IMR-90 (cell line): ENCODE measurements at regions not wholly inside any gene's neighbourhood (a gene's known extent, or its start where the extent isn't known, plus 50 kb on each side); places are given as distances from the start of the nearest gene placed in this dataset.

ENCODE experiments used
- ATAC-seq: fragments of 200-7000 bp; cut with Tn5 transposase; 2 replicates; pipeline ENCODE4 v1.9.1; 2020; ENCODE audit warnings: low read depth, mild to moderate bottlenecking, moderate library complexity
- BruUV-seq: library from RNA; stranded (reverse); fragments of 400-500 nt; replicated peaks from 2 replicates; lab custom pipeline; 2021; lab: Mats Ljungman, UMichigan
- CTCF ChIA-PET: fragments of 300-600 bp; formaldehyde crosslinking; extraction: SDS; loops from one replicate; lab custom pipeline; 2021; ENCODE audit warnings: antibody characterized with exemption; lab: Yijun Ruan, JAX
- POLR2A ChIA-PET: fragments of 300-600 bp; sonication (Branson Sonifier 250); formaldehyde crosslinking; loops from one replicate; lab custom pipeline; 2022; ENCODE audit warnings: antibody characterized with exemption; ENCODE audit not compliant: unreplicated experiment; lab: Charles Lee
- DNase-seq: peaks from one replicate; pipeline ENCODE4 v3.0.0; 2013
- H2AFZ ChIP-seq: replicated peaks from 2 replicates; pipeline ENCODE3; 2013; ENCODE audit warnings: low read length, mild to moderate bottlenecking; ENCODE audit not compliant: poor library complexity
- H2AK5ac ChIP-seq: 2 replicates; pipeline ENCODE4 v1.6.1; 2013; ENCODE audit warnings: low read depth, low read length, inconsistent platforms
- H2AK9ac ChIP-seq: replicated peaks from 2 replicates; pipeline ENCODE3; 2013; ENCODE audit warnings: mild to moderate bottlenecking, low read depth, low read length, moderate library complexity; ENCODE audit not compliant: poor library complexity
- H2BK120ac ChIP-seq: 2 replicates; pipeline ENCODE4 v1.6.1; 2013; ENCODE audit warnings: low read depth, low read length, inconsistent platforms
- H2BK15ac ChIP-seq: 3 replicates; pipeline ENCODE4 v1.6.1; 2013; ENCODE audit warnings: low read depth, low read length, inconsistent platforms
- H2BK20ac ChIP-seq: 2 replicates; pipeline ENCODE4 v1.6.1; 2013; ENCODE audit warnings: low read depth, mild to moderate bottlenecking, inconsistent platforms, low read length, moderate library complexity
- H2BK5ac ChIP-seq: 2 replicates; pipeline ENCODE4 v1.6.1; 2013; ENCODE audit warnings: mild to moderate bottlenecking, low read depth, low read length, inconsistent platforms; ENCODE audit not compliant: poor library complexity, severe bottlenecking
- H3K14ac ChIP-seq: replicated peaks from 2 replicates; pipeline ENCODE4 v1.6.1; 2013; ENCODE audit warnings: low read depth, low read length, inconsistent platforms
- H3K18ac ChIP-seq: 2 replicates; pipeline ENCODE4 v1.6.1; 2013; ENCODE audit warnings: low read depth, low read length, control low read depth
- H3K23ac ChIP-seq: 2 replicates; pipeline ENCODE4 v1.6.1; 2013; ENCODE audit warnings: low read depth, low read length, inconsistent platforms
- H3K27ac ChIP-seq: 2 replicates; pipeline ENCODE4 v1.5.1; 2013; ENCODE audit warnings: mild to moderate bottlenecking, control low read depth, low read length; ENCODE audit not compliant: insufficient read depth
- H3K27me3 ChIP-seq: 2 replicates; pipeline ENCODE4 v1.6.1; 2013; ENCODE audit warnings: low read length; ENCODE audit not compliant: control insufficient read depth, insufficient read depth
- H3K36me3 ChIP-seq: 2 replicates; pipeline ENCODE4 v1.6.1; 2013; ENCODE audit warnings: low read length, mixed read lengths; ENCODE audit not compliant: control insufficient read depth, insufficient read depth
- H3K4ac ChIP-seq: 2 replicates; pipeline ENCODE4 v1.6.1; 2013; ENCODE audit warnings: low read depth, low read length, inconsistent platforms
- H3K4me1 ChIP-seq: 2 replicates; pipeline ENCODE4 v1.6.1; 2013; ENCODE audit warnings: low read length, mixed read lengths; ENCODE audit not compliant: control insufficient read depth, insufficient read depth
- H3K4me2 ChIP-seq: 2 replicates; pipeline ENCODE4 v1.6.1; 2013; ENCODE audit warnings: low read depth, mild to moderate bottlenecking, control low read depth, low read length, moderate library complexity
- H3K4me3 ChIP-seq: 2 replicates; pipeline ENCODE4 v1.5.1; 2013; ENCODE audit warnings: low read depth, mild to moderate bottlenecking, control low read depth, low read length, moderate library complexity; ENCODE audit not compliant: insufficient read depth
- H3K56ac ChIP-seq: 2 replicates; pipeline ENCODE4 v1.6.1; 2013; ENCODE audit warnings: low read length, inconsistent platforms; ENCODE audit not compliant: insufficient read depth; ENCODE audit errors: extremely low read depth
- H3K79me1 ChIP-seq, 2 experiments: 2 replicates each; pipeline ENCODE4 v1.6.1; 2013; ENCODE audit warnings: low read length in 2 of 2, inconsistent platforms in 1 of 2, low read depth in 1 of 2
- H3K9ac ChIP-seq: 2 replicates; pipeline ENCODE4 v1.6.1; 2013; ENCODE audit warnings: low read depth, low read length, control low read depth
- H3K9me1 ChIP-seq: 2 replicates; pipeline ENCODE4 v1.6.1; 2013; ENCODE audit warnings: low read length, inconsistent platforms; ENCODE audit not compliant: insufficient read depth
- H3K9me3 ChIP-seq: 2 replicates; pipeline ENCODE4 v1.6.1; 2013; ENCODE audit warnings: low read length; ENCODE audit not compliant: control insufficient read depth, insufficient read depth
- H4K20me1 ChIP-seq: 2 replicates; pipeline ENCODE4 v1.6.1; 2013; ENCODE audit warnings: low read length, inconsistent platforms; ENCODE audit not compliant: insufficient read depth
- H4K5ac ChIP-seq: 2 replicates; pipeline ENCODE4 v1.6.1; 2013; ENCODE audit warnings: mild to moderate bottlenecking, low read depth, low read length, control low read depth
- H4K8ac ChIP-seq, 2 experiments: 2 replicates each; pipeline ENCODE4 v1.6.1; 2013; ENCODE audit warnings: low read depth in 2 of 2, low read length in 2 of 2, control low read depth in 1 of 2, inconsistent platforms in 1 of 2
- H4K91ac ChIP-seq: 2 replicates; pipeline ENCODE4 v1.6.1; 2013; ENCODE audit warnings: low read depth, low read length, inconsistent platforms; ENCODE audit not compliant: insufficient read depth
- BHLHE40 ChIP-seq: fragments of 150-350 bp; IDR thresholded peaks from 2 replicates; pipeline ENCODE4 v1.6.1; 2016; ENCODE audit warnings: mild to moderate bottlenecking, low read depth, low read length
- CEBPB ChIP-seq: IDR thresholded peaks from 2 replicates; pipeline ENCODE4 v1.6.1; 2012; ENCODE audit warnings: low read depth, low read length, improper control_type of control experiment
- CTCF ChIP-seq: conservative IDR thresholded peaks from 2 replicates; pipeline ENCODE4 v1.5.1; 2012; ENCODE audit warnings: mild to moderate bottlenecking, low read depth, low read length, improper control_type of control experiment
- FOS ChIP-seq: fragments of 150-350 bp; IDR thresholded peaks from 2 replicates; pipeline ENCODE4 v1.6.1; 2016; ENCODE audit warnings: low read depth, low read length
- MAFK ChIP-seq: IDR thresholded peaks from 2 replicates; pipeline ENCODE4 v1.6.1; 2012; ENCODE audit warnings: low read depth, low read length, improper control_type of control experiment
- MAZ ChIP-seq: IDR thresholded peaks from 2 replicates; pipeline ENCODE4 v1.6.1; 2012; ENCODE audit warnings: low read depth, mild to moderate bottlenecking, low read length, improper control_type of control experiment, moderate library complexity, borderline replicate concordance
- MXI1 ChIP-seq: IDR thresholded peaks from 2 replicates; pipeline ENCODE4 v1.6.1; 2012; ENCODE audit warnings: low read depth, mild to moderate bottlenecking, low read length, moderate library complexity, borderline replicate concordance
- NFE2L2 ChIP-seq: fragments of 150-350 bp; IDR thresholded peaks from 2 replicates; pipeline ENCODE4 v1.6.1; 2016; ENCODE audit warnings: low read depth, mild to moderate bottlenecking, low read length
- POLR2A ChIP-seq: IDR thresholded peaks from 2 replicates; pipeline ENCODE4 v1.6.1; 2012; ENCODE audit warnings: mild to moderate bottlenecking, low read depth, low read length
- RCOR1 ChIP-seq: IDR thresholded peaks from 2 replicates; pipeline ENCODE4 v1.6.1; 2012; ENCODE audit warnings: mild to moderate bottlenecking, low read length, improper control_type of control experiment; ENCODE audit not compliant: insufficient replicate concordance
- RFX5 ChIP-seq: IDR thresholded peaks from 2 replicates; pipeline ENCODE4 v1.8.0; 2012; ENCODE audit warnings: low read depth, mild to moderate bottlenecking, low read length, moderate library complexity
- SMC3 ChIP-seq: fragments of 150-350 bp; IDR thresholded peaks from 2 replicates; pipeline ENCODE4 v1.6.1; 2016; ENCODE audit warnings: low read depth, mild to moderate bottlenecking, antibody characterized with exemption, low read length, moderate library complexity
- WGBS, 2 experiments: methylation state at CpG; one replicate each; pipeline versions ENCODE4 v1.1.5 to v1.1.7; 2013; ENCODE audit warnings: missing lambda C conversion rate in 2 of 2; ENCODE audit not compliant: insufficient read length in 1 of 2; ENCODE audit errors: extremely low coverage in 2 of 2; 5-methylcytosine and 5-hydroxymethylcytosine counted together
- dilution Hi-C: fragments of 300-500 bp; cut with HindIII; formaldehyde crosslinking; loops from one replicate; pipeline ENCODE4 v1.14.3; 2018; ENCODE audit warnings: low sequenced_read_pairs; ENCODE audit not compliant: unreplicated experiment
- in situ Hi-C: fragments of 300-500 bp; cut with MboI; formaldehyde crosslinking; loops from 3 replicates; pipeline ENCODE4 v1.14.3; 2019; ENCODE audit warnings: low sequenced_read_pairs, inconsistent platforms, mixed read lengths
- intact Hi-C: fragments of 100-400 bp; cut with micrococcal nuclease; formaldehyde crosslinking; loops from 2 replicates; pipeline ENCODE4 v1.10.0; 2022
- TF ChIP-seq, protein P1 (sequence below): fragments of 150-350 bp; IDR thresholded peaks from 2 replicates; pipeline ENCODE4 v1.6.1; 2017; ENCODE audit warnings: mild to moderate bottlenecking, antibody characterized with exemption, low read length, low read depth
- TF ChIP-seq, protein P2 (sequence below): fragments of 150-350 bp; IDR thresholded peaks from 2 replicates; pipeline ENCODE4 v1.6.1; 2016; ENCODE audit warnings: low read depth, mild to moderate bottlenecking, low read length, moderate library complexity, borderline replicate concordance

DNA sequence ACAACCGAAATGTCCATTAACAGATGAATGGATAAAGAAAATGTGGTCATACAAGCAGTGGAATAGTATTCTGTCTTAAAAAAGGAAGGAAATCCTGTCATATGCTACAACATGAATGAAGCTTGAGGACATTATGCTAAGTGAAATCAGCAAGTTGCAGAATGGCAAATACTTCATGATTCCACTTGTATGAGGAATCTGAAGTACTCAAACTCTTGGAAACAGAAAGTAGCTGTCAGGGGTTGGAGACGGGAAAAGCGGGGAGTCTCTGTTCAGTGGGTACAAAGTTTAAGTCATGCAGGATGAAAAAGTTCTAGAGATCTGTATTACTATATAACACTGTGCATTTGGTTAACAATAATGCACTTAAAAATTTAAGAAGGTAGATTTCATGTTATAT is 209.0 kb upstream of the SIX2 start:
- no peak overlapping the region for H3K27ac ChIP-seq
- no peak overlapping the region for H4K8ac ChIP-seq
- H3K23ac ChIP-seq: no peak overlapping the region
- no peak overlapping the region for H2AK5ac ChIP-seq
- no peak for DNase-seq
- H3K56ac ChIP-seq: no peak overlapping the region
- H2BK5ac ChIP-seq: no peak overlapping the region
- no peak overlapping the region for H2AK9ac ChIP-seq
- H3K9me3 ChIP-seq: peaks cover 5% of the 10 kb centered on the region; the same call in 1 of the 2 replicates
- no peak overlapping the region for H3K4me2 ChIP-seq
- no peak overlapping the region for H3K18ac ChIP-seq
- no peaks in the 10 kb centered on the region for H3K36me3 ChIP-seq
- no peak overlapping the region for H3K9ac ChIP-seq
- no peak overlapping the region for H3K4ac ChIP-seq
- H3K4me1 ChIP-seq: peaks cover under 1% of the 10 kb centered on the region; the same call in 1 of the 2 replicates
- H2BK120ac ChIP-seq: no peak overlapping the region
- H3K14ac ChIP-seq: no peak overlapping the region
- POLR2A ChIA-PET: no interaction called here
- no peak overlapping the region for H4K5ac ChIP-seq
- H3K27me3 ChIP-seq: peaks cover 42% of the 10 kb centered on the region
- no peaks in the 10 kb centered on the region for H3K79me1 ChIP-seq
- intact Hi-C loops (no loop called here), dilution Hi-C loops (no loop called here), in situ Hi-C loops (no loop called here)
- no peaks in the 10 kb centered on the region; the same call in 1 of the 2 replicates for H4K20me1 ChIP-seq
- BruUV-seq: no TSS peak
- H3K4me3 ChIP-seq: no peak overlapping the region
- H2BK20ac ChIP-seq: no peak overlapping the region
- no peak overlapping the region for H2BK15ac ChIP-seq
- no peak for ATAC-seq
- WGBS, 2 experiments: no CpG with 5 or more reads among the region's 3 CpGs
- no peak overlapping the region for H2AFZ ChIP-seq
- no peak overlapping the region for H4K91ac ChIP-seq
- CTCF ChIA-PET: no interaction called here
- TF ChIP-seq, protein P1, sequence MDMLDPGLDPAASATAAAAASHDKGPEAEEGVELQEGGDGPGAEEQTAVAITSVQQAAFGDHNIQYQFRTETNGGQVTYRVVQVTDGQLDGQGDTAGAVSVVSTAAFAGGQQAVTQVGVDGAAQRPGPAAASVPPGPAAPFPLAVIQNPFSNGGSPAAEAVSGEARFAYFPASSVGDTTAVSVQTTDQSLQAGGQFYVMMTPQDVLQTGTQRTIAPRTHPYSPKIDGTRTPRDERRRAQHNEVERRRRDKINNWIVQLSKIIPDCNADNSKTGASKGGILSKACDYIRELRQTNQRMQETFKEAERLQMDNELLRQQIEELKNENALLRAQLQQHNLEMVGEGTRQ: no peak
- TF ChIP-seq BHLHE40: no peak
- TF ChIP-seq, protein P2, sequence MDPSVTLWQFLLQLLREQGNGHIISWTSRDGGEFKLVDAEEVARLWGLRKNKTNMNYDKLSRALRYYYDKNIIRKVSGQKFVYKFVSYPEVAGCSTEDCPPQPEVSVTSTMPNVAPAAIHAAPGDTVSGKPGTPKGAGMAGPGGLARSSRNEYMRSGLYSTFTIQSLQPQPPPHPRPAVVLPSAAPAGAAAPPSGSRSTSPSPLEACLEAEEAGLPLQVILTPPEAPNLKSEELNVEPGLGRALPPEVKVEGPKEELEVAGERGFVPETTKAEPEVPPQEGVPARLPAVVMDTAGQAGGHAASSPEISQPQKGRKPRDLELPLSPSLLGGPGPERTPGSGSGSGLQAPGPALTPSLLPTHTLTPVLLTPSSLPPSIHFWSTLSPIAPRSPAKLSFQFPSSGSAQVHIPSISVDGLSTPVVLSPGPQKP: no peak
- TF ChIP-seq FOS: no peak
- TF ChIP-seq CTCF: no peak
- TF ChIP-seq CEBPB: no peak
- no peak for TF ChIP-seq SMC3
- no peak for TF ChIP-seq MXI1
- TF ChIP-seq MAFK: no peak
- no peak for TF ChIP-seq NFE2L2
- TF ChIP-seq POLR2A: no peak
- no peak for TF ChIP-seq MAZ
- TF ChIP-seq RFX5: no peak
- TF ChIP-seq RCOR1: no peak
- no peaks in the 10 kb centered on the region; the same call in 1 of the 2 replicates for H3K9me1 ChIP-seq
